ENCODE measurements at regions not wholly inside any gene's neighbourhood (a gene's known extent, or its start where the extent isn't known, plus 50 kb on each side); places are given as distances from the start of the nearest gene placed in this dataset.

GRCh38 chr6:33914645-33915044 lies 110.8 kb upstream of the MLN start:
- TF ChIP-seq, protein P1, sequence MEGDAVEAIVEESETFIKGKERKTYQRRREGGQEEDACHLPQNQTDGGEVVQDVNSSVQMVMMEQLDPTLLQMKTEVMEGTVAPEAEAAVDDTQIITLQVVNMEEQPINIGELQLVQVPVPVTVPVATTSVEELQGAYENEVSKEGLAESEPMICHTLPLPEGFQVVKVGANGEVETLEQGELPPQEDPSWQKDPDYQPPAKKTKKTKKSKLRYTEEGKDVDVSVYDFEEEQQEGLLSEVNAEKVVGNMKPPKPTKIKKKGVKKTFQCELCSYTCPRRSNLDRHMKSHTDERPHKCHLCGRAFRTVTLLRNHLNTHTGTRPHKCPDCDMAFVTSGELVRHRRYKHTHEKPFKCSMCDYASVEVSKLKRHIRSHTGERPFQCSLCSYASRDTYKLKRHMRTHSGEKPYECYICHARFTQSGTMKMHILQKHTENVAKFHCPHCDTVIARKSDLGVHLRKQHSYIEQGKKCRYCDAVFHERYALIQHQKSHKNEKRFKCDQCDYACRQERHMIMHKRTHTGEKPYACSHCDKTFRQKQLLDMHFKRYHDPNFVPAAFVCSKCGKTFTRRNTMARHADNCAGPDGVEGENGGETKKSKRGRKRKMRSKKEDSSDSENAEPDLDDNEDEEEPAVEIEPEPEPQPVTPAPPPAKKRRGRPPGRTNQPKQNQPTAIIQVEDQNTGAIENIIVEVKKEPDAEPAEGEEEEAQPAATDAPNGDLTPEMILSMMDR (conservative IDR thresholded peaks at IDR 0.05 in 1 of 2, IDR thresholded peaks at IDR 0.05 in 1 of 2; ENCODE audit: low read depth in 1 of 2, low read length in 2 of 2), result no peak
- TF ChIP-seq EZH2 (IDR thresholded peaks at IDR 0.05; ENCODE audit: low read length, missing control alignments), result no peak

Data from fibroblast of lung (primary cell).